H1 (cell line): ENCODE measurements at regions not wholly inside any gene's neighbourhood (a gene's known extent, or its start where the extent isn't known, plus 50 kb on each side); places are given as distances from the start of the nearest gene placed in this dataset.

Experiments
- CTCF ChIA-PET: fragments of 300-600 bp; sonication (Branson Sonifier 250); formaldehyde crosslinking; loops from one replicate; lab custom pipeline; 2021; ENCODE audit not compliant: partially characterized antibody; lab: Charles Lee
- POLR2A ChIA-PET: fragments of 300-600 bp; sonication (Branson Sonifier 250); formaldehyde crosslinking; loops from one replicate; lab custom pipeline; 2021; ENCODE audit warnings: inconsistent platforms; ENCODE audit not compliant: partially characterized antibody; lab: Charles Lee
- DNase-seq, 2 experiments: peaks; one replicate each; pipeline versions ENCODE4 v3.0.0 to v3.0.0-alpha.2; 2010 to 2022; ENCODE audit warnings: low spot score in 2 of 2, low read depth in 1 of 2, mixed read lengths in 1 of 2
- FAIRE-seq: peaks from 2 replicates; lab custom pipeline; 2011; peaks lifted over from hg19 to GRCh38; lab: Jason Lieb, UNC
- H2AFZ ChIP-seq: 2 replicates; pipeline ENCODE4 v1.8.1; 2012; ENCODE audit warnings: low read length, inconsistent platforms
- H2AK5ac ChIP-seq: 2 replicates; pipeline ENCODE4 v1.6.1; 2013; ENCODE audit warnings: low read depth, low read length
- H2BK120ac ChIP-seq: replicated peaks from 2 replicates; pipeline ENCODE3; 2013; ENCODE audit warnings: low read depth, low read length, inconsistent platforms
- H2BK12ac ChIP-seq: 2 replicates; pipeline ENCODE4 v1.6.1; 2013; ENCODE audit warnings: low read depth, low read length
- H2BK15ac ChIP-seq: 2 replicates; pipeline ENCODE4 v1.6.1; 2013; ENCODE audit warnings: low read length
- H2BK20ac ChIP-seq: 2 replicates; pipeline ENCODE4 v1.6.1; 2013; ENCODE audit warnings: low read length
- H2BK5ac ChIP-seq: 2 replicates; pipeline ENCODE4 v1.6.1; 2013; ENCODE audit warnings: low read depth, low read length
- H3K14ac ChIP-seq: 2 replicates; pipeline ENCODE4 v1.6.1; 2013; ENCODE audit warnings: inconsistent platforms; ENCODE audit not compliant: insufficient read length
- H3K18ac ChIP-seq: 2 replicates; pipeline ENCODE4 v1.6.1; 2013; ENCODE audit warnings: low read length; ENCODE audit errors: extremely low read depth
- H3K23ac ChIP-seq: 2 replicates; pipeline ENCODE4 v1.6.1; 2013; ENCODE audit warnings: inconsistent platforms; ENCODE audit not compliant: insufficient read length
- H3K23me2 ChIP-seq: 2 replicates; pipeline ENCODE4 v1.6.1; 2013; ENCODE audit warnings: low read depth, low read length
- H3K27ac ChIP-seq: 2 replicates; pipeline ENCODE4 v1.6.1; 2011; ENCODE audit warnings: low read depth, low read length, inconsistent platforms
- H3K27me3 ChIP-seq, 4 experiments: replicated peaks in 1 of 4; 1 replicate in 1 of 4; 2 replicates in 3 of 4; pipeline versions ENCODE4 v1.6.1 to v1.8.1; 2011 to 2013; ENCODE audit warnings: low read length in 3 of 4, mild to moderate bottlenecking in 3 of 4, inconsistent platforms in 2 of 4, mixed read lengths in 2 of 4, moderate library complexity in 1 of 4; ENCODE audit not compliant: control insufficient read depth in 3 of 4, insufficient read depth in 3 of 4; ENCODE audit errors: extremely low read depth in 1 of 4
- H3K36me3 ChIP-seq, 4 experiments: 2 replicates each; pipeline versions ENCODE4 v1.6.1 to v1.8.1; 2011 to 2013; ENCODE audit warnings: mild to moderate bottlenecking in 4 of 4, low read length in 3 of 4, moderate library complexity in 2 of 4, control low read depth in 1 of 4, inconsistent platforms in 1 of 4; ENCODE audit not compliant: insufficient read depth in 4 of 4, control insufficient read depth in 2 of 4
- H3K4ac ChIP-seq: replicated peaks from 2 replicates; pipeline ENCODE3; 2013; ENCODE audit warnings: low read length, low read depth, mixed read lengths, inconsistent platforms; ENCODE audit not compliant: insufficient read length
- H3K4me1 ChIP-seq, 4 experiments: replicated peaks in 1 of 4; 1 replicate in 1 of 4; 2 replicates in 3 of 4; pipeline versions ENCODE4 v1.6.1 to v1.8.1; 2011 to 2013; ENCODE audit warnings: low read length in 3 of 4, inconsistent platforms in 2 of 4, mixed read lengths in 1 of 4; ENCODE audit not compliant: insufficient read depth in 4 of 4, control insufficient read depth in 3 of 4
- H3K4me2 ChIP-seq, 2 experiments: 2 replicates each; pipeline versions ENCODE4 v1.6.1 to v1.8.1; 2011 to 2013; ENCODE audit warnings: low read depth in 2 of 2, low read length in 2 of 2, control low read depth in 1 of 2, inconsistent platforms in 1 of 2, mild to moderate bottlenecking in 1 of 2; ENCODE audit not compliant: insufficient read depth in 1 of 2
- H3K4me3 ChIP-seq, 4 experiments: fragments of 200-600, 300-600 bp in 1 of 4; sonication (generic), shearing (Covaris generic), sonication (Bioruptor Twin) in 1 of 4; 2 replicates each; pipeline versions ENCODE4 v1.5.1 to v1.8.1; 2011 to 2016; ENCODE audit warnings: low read length in 4 of 4, low read depth in 3 of 4, control low read depth in 2 of 4, inconsistent platforms in 2 of 4, mild to moderate bottlenecking in 2 of 4, mixed read lengths in 1 of 4, moderate library complexity in 1 of 4; ENCODE audit not compliant: insufficient read depth in 2 of 4; ENCODE audit errors: extremely low read depth in 1 of 4
- H3K56ac ChIP-seq: replicated peaks from 2 replicates; pipeline ENCODE3; 2013; ENCODE audit warnings: low read depth, mild to moderate bottlenecking, mixed read lengths, low read length, inconsistent platforms; ENCODE audit not compliant: insufficient read length
- H3K79me1 ChIP-seq: 2 replicates; pipeline ENCODE4 v1.6.1; 2013; ENCODE audit warnings: low read depth, low read length, control low read depth
- H3K79me2 ChIP-seq, 2 experiments: 2 replicates each; pipeline versions ENCODE4 v1.6.1 to v1.8.1; 2012 to 2013; ENCODE audit warnings: low read length in 2 of 2, mild to moderate bottlenecking in 2 of 2, inconsistent platforms in 1 of 2; ENCODE audit not compliant: insufficient read depth in 2 of 2, control insufficient read depth in 1 of 2
- H3K9ac ChIP-seq, 4 experiments: replicated peaks in 1 of 4; 1 replicate in 1 of 4; 2 replicates in 3 of 4; pipeline versions ENCODE4 v1.6.1 to v1.8.1; 2011 to 2013; ENCODE audit warnings: low read depth in 3 of 4, low read length in 3 of 4, control low read depth in 2 of 4, mild to moderate bottlenecking in 2 of 4, moderate library complexity in 2 of 4, inconsistent platforms in 1 of 4; ENCODE audit errors: extremely low read depth in 1 of 4
- H3K9me3 ChIP-seq, 2 experiments: 2 replicates each; pipeline versions ENCODE4 v1.6.1 to v1.8.1; 2012 to 2013; ENCODE audit warnings: mild to moderate bottlenecking in 2 of 2, moderate library complexity in 2 of 2, control low read depth in 1 of 2, inconsistent platforms in 1 of 2, low read depth in 1 of 2, low read length in 1 of 2, mixed read lengths in 1 of 2; ENCODE audit not compliant: insufficient read depth in 2 of 2
- H4K20me1 ChIP-seq, 2 experiments: replicated peaks in 1 of 2; 2 replicates each; pipeline versions ENCODE3 to v1.8.1; 2011 to 2013; ENCODE audit warnings: inconsistent platforms in 2 of 2, low read length in 2 of 2, mild to moderate bottlenecking in 1 of 2; ENCODE audit not compliant: insufficient read depth in 2 of 2, control insufficient read depth in 1 of 2
- H4K5ac ChIP-seq: 2 replicates; pipeline ENCODE4 v1.6.1; 2013; ENCODE audit warnings: low read length, low read depth, mixed read lengths, inconsistent platforms; ENCODE audit not compliant: insufficient read length
- H4K8ac ChIP-seq: 2 replicates; pipeline ENCODE4 v1.8.0; 2013; ENCODE audit warnings: mild to moderate bottlenecking, moderate library complexity, low read length, inconsistent platforms; ENCODE audit not compliant: insufficient read depth; ENCODE audit errors: extremely low read depth
- H4K91ac ChIP-seq: replicated peaks from 2 replicates; pipeline ENCODE3; 2013; ENCODE audit warnings: low read length, mixed read lengths, inconsistent platforms; ENCODE audit not compliant: insufficient read length
- CHD2 ChIP-seq: IDR thresholded peaks from 2 replicates; pipeline ENCODE4 v1.6.1; 2012; ENCODE audit warnings: low read length, improper control_type of control experiment
- JUN ChIP-seq: IDR thresholded peaks from 2 replicates; pipeline ENCODE4 v1.6.1; 2011; ENCODE audit warnings: low read depth, mild to moderate bottlenecking, improper control_type of control experiment, low read length
- MAX ChIP-seq: IDR thresholded peaks from 2 replicates; pipeline ENCODE4 v1.6.1; 2012; ENCODE audit warnings: inconsistent platforms
- RFX5 ChIP-seq: IDR thresholded peaks from 2 replicates; pipeline ENCODE4 v1.6.1; 2011; ENCODE audit warnings: low read depth, low read length, improper control_type of control experiment, borderline replicate concordance
- SRF ChIP-seq: IDR thresholded peaks from 2 replicates; pipeline ENCODE4 v1.6.1; 2011; ENCODE audit warnings: mild to moderate bottlenecking, low read depth, low read length, moderate library complexity
- TAF7 ChIP-seq: optimal IDR thresholded peaks from 2 replicates; pipeline ENCODE3; 2011; ENCODE audit warnings: low read depth, mild to moderate bottlenecking, inconsistent platforms, low read length, moderate library complexity, borderline replicate concordance
- WGBS, 2 experiments: shearing (Covaris generic) in 1 of 2; methylation state at CpG; one replicate each; pipeline versions ENCODE4 v1.1.6 to v1.1.7; 2013 to 2015; ENCODE audit warnings: low lambda C conversion rate in 2 of 2, mixed read lengths in 2 of 2, inconsistent platforms in 1 of 2, low coverage in 1 of 2, missing lambda C conversion rate in 1 of 2; ENCODE audit not compliant: insufficient replicate concordance in 2 of 2, insufficient coverage in 1 of 2, insufficient read length in 1 of 2; ENCODE audit errors: extremely low coverage in 1 of 2, missing lambda C conversion rate in 1 of 2; 5-methylcytosine and 5-hydroxymethylcytosine counted together

- Histone ChIP-seq H3K9ac (no peak overlapping the region), H3K23me2 (no peaks in the 10 kb centered on the region), H3K4me1 (no peaks in the 10 kb centered on the region), H4K8ac (no peak overlapping the region), H3K4me2 (no peak overlapping the region), H2BK120ac (no peak overlapping the region), H4K20me1 (no peaks in the 10 kb centered on the region), H3K4ac (no peak overlapping the region), H2BK20ac (no peak overlapping the region), H3K14ac (no peak overlapping the region), H3K4me3 (no peak overlapping the region), H2BK5ac (no peak overlapping the region), H3K36me3 (no peaks in the 10 kb centered on the region), H3K27ac (no peak overlapping the region), H2AK5ac (no peak overlapping the region), H4K5ac (no peak overlapping the region), H2BK15ac (no peak overlapping the region), H2BK12ac (no peak overlapping the region), H3K79me1 (no peaks in the 10 kb centered on the region), H3K23ac (no peak overlapping the region), H3K9me3 (no peaks in the 10 kb centered on the region), H4K91ac (no peak overlapping the region), H3K79me2 (no peaks in the 10 kb centered on the region), H3K27me3 (no peaks in the 10 kb centered on the region), H3K56ac (no peak overlapping the region), H3K18ac (no peak overlapping the region), H2AFZ (0 out of 2 replicates have a peak overlapping the region, but pooled peaks have one; percentile 70)
- TF ChIP-seq JUN: no peak
- TF ChIP-seq TAF7: no peak
- TF ChIP-seq MAX: no peak
- TF ChIP-seq SRF: no peak
- TF ChIP-seq RFX5: no peak
- no peak for TF ChIP-seq CHD2
- FAIRE-seq: no peak
- DNase-seq: no peak
- ChIA-PET CTCF (no interaction called here), POLR2A (interaction anchor here (0.7 kb wide), 1 partner anchor 490 kb away, joined by 3 read pairs; no protein-coding TSS in a partner anchor)
- WGBS, 2 experiments: 95% methylated on average over 2 of the region's 2 CpGs; no CpG with 5 or more reads in 1 of the 2 experiments
Measured at GRCh38 chr4:116342143-116342542, 743.2 kb downstream of the TRAM1L1 start.
